B cell (primary cell): ENCODE measurements at regions not wholly inside any gene's neighbourhood (a gene's known extent, or its start where the extent isn't known, plus 50 kb on each side); places are given as distances from the start of the nearest gene placed in this dataset.

Source experiments
- ATAC-seq: fragments of 200-7000 bp; cut with Tn5 transposase; one replicate; pipeline ENCODE4 v1.10.0; 2021; ENCODE audit warnings: low read depth, mild to moderate bottlenecking, moderate number of reproducible peaks, moderate library complexity
- CTCF ChIA-PET: fragments of 350-600 bp; sonication (Branson Sonifier 250); formaldehyde crosslinking; loops from one replicate; lab custom pipeline; 2021; ENCODE audit warnings: antibody characterized with exemption, inconsistent platforms; lab: Charles Lee
- POLR2A ChIA-PET: fragments of 350-600 bp; sonication (Branson Sonifier 250); formaldehyde crosslinking; loops from one replicate; lab custom pipeline; 2021; ENCODE audit warnings: antibody characterized with exemption; lab: Charles Lee
- DNase-seq: peaks from one replicate; pipeline ENCODE4 v3.0.0; 2013
- H2AFZ ChIP-seq: 2 replicates; pipeline ENCODE4 v1.6.1; 2012; ENCODE audit warnings: mild to moderate bottlenecking, low read depth, low read length; ENCODE audit not compliant: insufficient read depth, poor library complexity, severe bottlenecking
- H3K27ac ChIP-seq, 2 donors: 1 replicate in 1 of 2; 2 replicates in 1 of 2; pipeline ENCODE4 v1.5.1; 2012 to 2013; ENCODE audit warnings: low read length in 2 of 2, mild to moderate bottlenecking in 2 of 2, moderate library complexity in 1 of 2
- H3K27me3 ChIP-seq, 4 experiments: fragments of 200-600 bp in 1 of 4; sonication (generic) in 1 of 4; replicated peaks in 1 of 4; 1 replicate in 2 of 4; 2 replicates in 2 of 4; pipeline versions ENCODE4 v1.6.1 to v1.7.0; 2013 to 2016; ENCODE audit warnings: low read length in 3 of 4, mild to moderate bottlenecking in 2 of 4, mixed read lengths in 1 of 4, moderate library complexity in 1 of 4; ENCODE audit not compliant: insufficient read depth in 4 of 4, control insufficient read depth in 3 of 4; ENCODE audit errors: control extremely low read depth in 1 of 4
- H3K36me3 ChIP-seq, 2 experiments: replicated peaks in 1 of 2; 1 replicate in 1 of 2; 2 replicates in 1 of 2; pipeline versions ENCODE4 v1.6.1 to v1.7.1; 2013; ENCODE audit warnings: low read length in 1 of 2; ENCODE audit not compliant: insufficient read depth in 2 of 2, control insufficient read depth in 1 of 2; ENCODE audit errors: control extremely low read depth in 1 of 2, extremely low read depth in 1 of 2
- H3K4me1 ChIP-seq, 2 donors: fragments of 200-600 bp in 1 of 2; sonication (generic) in 1 of 2; 1 replicate in 1 of 2; 2 replicates in 1 of 2; pipeline versions ENCODE4 v1.5.1 to v1.6.1; 2013 to 2017; ENCODE audit warnings: low read length in 2 of 2; ENCODE audit not compliant: control insufficient read depth in 2 of 2, insufficient read depth in 2 of 2
- H3K4me2 ChIP-seq: replicated peaks from 2 replicates; pipeline ENCODE3; 2012; ENCODE audit warnings: mild to moderate bottlenecking, low read depth, low read length; ENCODE audit not compliant: poor library complexity, severe bottlenecking
- H3K4me3 ChIP-seq, 5 experiments: fragments of 200-600 bp in 1 of 5; sonication (generic) in 1 of 5; 1 replicate in 3 of 5; 2 replicates in 2 of 5; pipeline versions ENCODE4 v1.5.1 to v1.7.0; 2011 to 2016; ENCODE audit warnings: low read length in 4 of 5, mild to moderate bottlenecking in 4 of 5, low read depth in 2 of 5, control low read depth in 1 of 5, moderate library complexity in 1 of 5; ENCODE audit not compliant: insufficient read depth in 1 of 5; ENCODE audit errors: control extremely low read depth in 1 of 5, extremely low read depth in 1 of 5
- H3K79me2 ChIP-seq: fragments of 200-600 bp; sonication (generic); one replicate; pipeline ENCODE4 v1.6.0; 2016; ENCODE audit warnings: low read length; ENCODE audit not compliant: control insufficient read depth, insufficient read depth
- H3K9ac ChIP-seq: fragments of 200-600 bp; sonication (generic); 2 replicates; pipeline ENCODE4 v1.6.1; 2017; ENCODE audit warnings: mild to moderate bottlenecking, low read length, moderate library complexity
- H3K9me3 ChIP-seq, 3 donors: one replicate each; pipeline versions ENCODE4 v1.6.1 to v1.7.1; 2013; ENCODE audit warnings: low read length in 2 of 3; ENCODE audit not compliant: control insufficient read depth in 2 of 3, insufficient read depth in 1 of 3; ENCODE audit errors: control extremely low read depth in 1 of 3
- H4K20me1 ChIP-seq: 2 replicates; pipeline ENCODE4 v1.6.0; 2012; ENCODE audit warnings: mild to moderate bottlenecking, low read length; ENCODE audit not compliant: insufficient read depth, control insufficient read depth, poor library complexity, severe bottlenecking
- H3K27ac Mint-ChIP-seq: one replicate; pipeline ENCODE4 v1.8.0; 2021; ENCODE audit warnings: mixed read lengths
- H3K27me3 Mint-ChIP-seq: one replicate; pipeline ENCODE4 v1.8.0; 2021; ENCODE audit warnings: mixed read lengths
- H3K4me1 Mint-ChIP-seq: one replicate; pipeline ENCODE4 v1.8.0; 2021; ENCODE audit warnings: mixed read lengths
- H3K4me3 Mint-ChIP-seq: one replicate; pipeline ENCODE4 v1.8.0; 2021; ENCODE audit warnings: mixed read lengths
- H3K9me3 Mint-ChIP-seq: one replicate; pipeline ENCODE4 v1.8.0; 2022; ENCODE audit warnings: mixed read lengths; ENCODE audit not compliant: insufficient read depth
- CTCF ChIP-seq: fragments of 200-600 bp; IDR thresholded peaks from one replicate; pipeline ENCODE4 v1.8.0; 2022; ENCODE audit warnings: antibody characterized with exemption, mild to moderate bottlenecking
- EZH2 ChIP-seq: IDR thresholded peaks from 2 replicates; pipeline ENCODE4 v1.6.1; 2012; ENCODE audit warnings: borderline replicate concordance, low read depth, mild to moderate bottlenecking, moderate library complexity, low read length; ENCODE audit not compliant: insufficient read depth, poor library complexity, severe bottlenecking
- WGBS: methylation state at CpG from one replicate; pipeline ENCODE4 v1.1.5; 2013; ENCODE audit warnings: missing lambda C conversion rate; ENCODE audit not compliant: insufficient coverage; 5-methylcytosine and 5-hydroxymethylcytosine counted together
- intact Hi-C: fragments of 100-400 bp; cut with micrococcal nuclease; formaldehyde crosslinking; loops from one replicate; pipeline ENCODE4 v1.10.0; 2022

- ATAC-seq (no peak), DNase-seq (no peak)
- H3K4me1 Mint-ChIP-seq = no peaks in the 10 kb centered on the region
- no peak overlapping the region for H3K4me2 ChIP-seq
- no peaks in the 10 kb centered on the region for H3K4me1 ChIP-seq
- H3K4me3 ChIP-seq = no peak overlapping the region
- no peaks in the 10 kb centered on the region for H4K20me1 ChIP-seq
- no peak overlapping the region for H3K4me3 Mint-ChIP-seq
- no peaks in the 10 kb centered on the region for H3K36me3 ChIP-seq
- CTCF ChIA-PET = no interaction called here
- no peaks in the 10 kb centered on the region for H3K9me3 ChIP-seq
- no peak overlapping the region for H3K9ac ChIP-seq
- H3K27ac ChIP-seq = no peak overlapping the region
- POLR2A ChIA-PET = no interaction called here
- H3K9me3 Mint-ChIP-seq = no peaks in the 10 kb centered on the region
- H3K27me3 Mint-ChIP-seq = peaks cover 4% of the 10 kb centered on the region
- no peaks in the 10 kb centered on the region for H3K27me3 ChIP-seq
- H3K27ac Mint-ChIP-seq = no peak overlapping the region
- no peaks in the 10 kb centered on the region for H3K79me2 ChIP-seq
- intact Hi-C loops = no loop called here
- H2AFZ ChIP-seq = no peak overlapping the region
- TF ChIP-seq EZH2 (no peak), CTCF (no peak)
- WGBS = 85% methylated on average over 16 of the region's 16 CpGs
Observed at GRCh38 chr1:30010506-30011106, 712.8 kb downstream of the MATN1 start.

DNA sequence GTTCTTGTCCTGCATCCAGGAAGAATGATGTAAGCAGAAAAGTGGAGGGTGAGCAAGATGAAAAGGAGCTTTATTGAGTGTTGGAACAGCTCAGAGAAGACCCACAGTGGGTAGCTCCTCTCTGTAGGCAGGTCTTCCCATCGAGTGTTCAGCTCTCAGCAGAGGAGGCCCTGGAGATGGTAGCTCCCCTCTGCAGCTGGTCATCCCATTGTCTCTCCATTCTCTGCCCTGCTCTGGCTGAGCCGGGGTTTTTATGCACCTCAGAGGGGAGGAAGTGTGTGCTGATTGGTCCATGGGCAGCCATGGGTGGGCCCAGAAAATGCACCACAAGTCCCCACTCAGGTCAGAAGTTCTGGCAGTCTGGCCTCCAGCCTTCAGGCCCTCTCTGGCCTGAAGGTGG, 713.7 kb downstream of the MATN1 start:
- no peak for DNase-seq
- no peak overlapping the region for H3K4me3 Mint-ChIP-seq
- Histone ChIP-seq H3K27ac (no peak overlapping the region), H3K79me2 (no peaks in the 10 kb centered on the region), H3K9me3 (no peaks in the 10 kb centered on the region), H2AFZ (no peak overlapping the region), H3K36me3 (no peaks in the 10 kb centered on the region), H3K4me1 (no peaks in the 10 kb centered on the region), H3K4me3 (no peak overlapping the region), H3K27me3 (no peaks in the 10 kb centered on the region), H3K4me2 (no peak overlapping the region), H4K20me1 (no peaks in the 10 kb centered on the region), H3K9ac (no peak overlapping the region)
- 54% methylated on average over 2 of the region's 2 CpGs for WGBS
- no peaks in the 10 kb centered on the region for H3K9me3 Mint-ChIP-seq
- POLR2A ChIA-PET = no interaction called here
- no peak for TF ChIP-seq EZH2
- TF ChIP-seq CTCF = no peak
- H3K27me3 Mint-ChIP-seq = peaks cover 4% of the 10 kb centered on the region
- no peak overlapping the region for H3K27ac Mint-ChIP-seq
- intact Hi-C loops = no loop called here
- CTCF ChIA-PET = no interaction called here
- no peaks in the 10 kb centered on the region for H3K4me1 Mint-ChIP-seq
- no peak for ATAC-seq
